ENCODE measurements at regions not wholly inside any gene's neighbourhood (a gene's known extent, or its start where the extent isn't known, plus 50 kb on each side); places are given as distances from the start of the nearest gene placed in this dataset.
A peak's percentile ranks its signal among the peaks of the same experiment; 100 is the strongest.
"Not testable (repeated sequence)": the region's sequence is repeated elsewhere in the genome, so short reads cannot be mapped to it uniquely, and the experiment has no call there.

DNA sequence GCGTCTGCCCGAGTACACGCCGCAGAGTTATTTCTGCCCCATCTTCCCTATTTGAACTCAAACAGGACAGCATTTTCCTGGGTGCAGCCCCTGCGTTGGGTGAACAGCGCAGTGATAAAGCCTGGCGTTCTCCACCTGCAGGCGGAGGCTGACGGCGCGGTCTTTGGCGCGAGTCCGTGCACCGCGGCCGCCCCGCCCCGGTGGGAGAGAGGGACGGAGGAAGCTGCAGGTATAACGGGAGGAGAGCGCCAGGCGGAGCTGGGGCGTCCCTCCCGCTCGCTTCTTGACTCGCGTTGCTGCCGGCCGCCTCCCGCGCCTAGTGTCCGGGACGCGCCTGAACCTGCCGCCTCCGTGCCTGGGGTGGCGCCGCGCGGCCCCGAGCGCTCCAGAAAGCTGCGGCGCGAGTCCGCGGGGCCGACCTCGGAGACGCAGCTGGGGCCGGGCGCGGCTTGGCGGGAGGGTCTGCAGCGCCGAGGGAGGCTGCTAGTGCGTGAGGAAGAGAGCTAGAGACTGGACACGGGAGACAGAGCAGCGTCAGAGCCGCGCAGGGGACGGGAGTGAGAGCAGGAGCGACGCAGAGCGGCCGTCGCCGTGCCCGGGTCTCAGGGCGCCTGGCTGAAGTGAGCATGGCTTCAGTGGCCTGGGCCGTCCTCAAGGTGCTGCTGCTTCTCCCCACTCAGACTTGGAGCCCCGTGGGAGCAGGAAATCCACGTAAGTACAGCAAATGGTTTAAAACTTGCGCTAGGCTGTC is 140.7 kb downstream of the SPATA31A7 start:
- H3K9me3 ChIP-seq; H3K36me3 ChIP-seq (ENCODE audit: low read depth); H3K4me1 ChIP-seq (ENCODE audit: low read depth); intact Hi-C loops (cut with DNase I, micrococcal nuclease); ATAC-seq; H3K4me3 ChIP-seq: not testable (repeated sequence)
- DNase-seq: peak in 2 of 3 donors; percentile 1 to 24

DNA sequence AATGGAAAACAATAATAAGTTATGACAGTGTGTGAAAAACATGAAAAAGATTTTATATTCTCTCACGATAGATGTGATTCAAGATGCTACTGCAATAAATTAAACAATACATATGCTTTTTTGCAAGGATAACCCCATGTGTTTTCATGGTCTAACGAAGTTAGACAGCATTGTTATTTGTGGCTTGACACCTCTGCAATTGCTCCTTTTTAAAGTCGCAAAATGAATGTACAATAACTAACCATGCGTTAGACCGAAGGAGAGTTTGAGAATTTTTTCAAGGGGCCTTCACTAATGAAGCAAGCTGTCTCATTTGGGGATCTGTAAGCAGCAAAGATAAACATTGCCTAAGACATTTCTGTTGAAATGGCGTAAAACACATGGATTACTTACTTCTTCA is 167.1 kb downstream of the SPATA31A7 start:
- intact Hi-C loops (cut with DNase I, micrococcal nuclease); ATAC-seq: not testable (repeated sequence)

DNA sequence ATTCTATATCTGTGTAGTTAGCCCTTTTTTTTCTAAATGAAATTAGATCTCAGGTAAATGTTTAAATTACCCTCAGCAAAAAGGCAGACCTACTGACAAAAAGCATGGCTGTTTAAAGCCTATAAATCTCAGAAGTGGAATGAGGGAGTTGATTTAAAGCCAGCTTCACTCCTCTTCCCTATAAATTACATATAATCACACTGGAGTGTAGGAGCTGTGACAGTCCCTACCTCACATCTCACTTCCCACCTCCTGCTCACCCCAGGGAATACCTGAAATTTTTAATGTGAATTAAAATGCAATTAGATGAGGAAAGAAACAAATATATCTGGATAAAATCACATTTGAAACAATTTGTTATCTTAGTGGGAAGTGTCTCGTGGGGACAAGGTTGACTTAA is 184.6 kb downstream of the SPATA31A7 start:
- intact Hi-C loops (cut with DNase I, micrococcal nuclease); H3K36me3 ChIP-seq (ENCODE audit: low read depth); ATAC-seq: not testable (repeated sequence)

More for the DNA sequence above, 167.1 kb downstream of the SPATA31A7 start:
- not testable (repeated sequence) for H3K9me3 ChIP-seq; DNase-seq; H3K4me1 ChIP-seq (ENCODE audit: low read depth); H3K36me3 ChIP-seq (ENCODE audit: low read depth); H3K4me3 ChIP-seq

GRCh38 chr9:61376159-61376558 is 186.3 kb downstream of the SPATA31A7 start:
- H3K4me3 ChIP-seq; H3K9me3 ChIP-seq; H3K4me1 ChIP-seq (ENCODE audit: low read depth); intact Hi-C loops (cut with DNase I, micrococcal nuclease); DNase-seq; H3K36me3 ChIP-seq (ENCODE audit: low read depth); ATAC-seq: not testable (repeated sequence)

More for the DNA sequence above, 184.6 kb downstream of the SPATA31A7 start:
- not testable (repeated sequence) for H3K4me3 ChIP-seq; DNase-seq; H3K4me1 ChIP-seq (ENCODE audit: low read depth); H3K9me3 ChIP-seq

GRCh38 chr9:61386035-61386815 is 196.4 kb downstream of the SPATA31A7 start:
- ATAC-seq; H3K4me1 ChIP-seq (ENCODE audit: low read depth); H3K36me3 ChIP-seq (ENCODE audit: low read depth); intact Hi-C loops (cut with DNase I, micrococcal nuclease); H3K4me3 ChIP-seq; DNase-seq; H3K9me3 ChIP-seq: not testable (repeated sequence)

- ATAC-seq; H3K4me3 ChIP-seq; intact Hi-C loops (cut with DNase I, micrococcal nuclease); H3K4me1 ChIP-seq (ENCODE audit: low read depth); H3K36me3 ChIP-seq (ENCODE audit: low read depth); H3K9me3 ChIP-seq; DNase-seq: not testable (repeated sequence)
Observed at GRCh38 chr9:61386816-61387102, 196.9 kb downstream of the SPATA31A7 start.

GRCh38 chr9:61402692-61403091 is 212.9 kb downstream of the SPATA31A7 start:
- intact Hi-C loops (cut with DNase I, micrococcal nuclease); H3K9me3 ChIP-seq; H3K36me3 ChIP-seq (ENCODE audit: low read depth); DNase-seq; H3K4me3 ChIP-seq; H3K4me1 ChIP-seq (ENCODE audit: low read depth): not testable (repeated sequence)
- peak; percentile 60 for ATAC-seq

DNA sequence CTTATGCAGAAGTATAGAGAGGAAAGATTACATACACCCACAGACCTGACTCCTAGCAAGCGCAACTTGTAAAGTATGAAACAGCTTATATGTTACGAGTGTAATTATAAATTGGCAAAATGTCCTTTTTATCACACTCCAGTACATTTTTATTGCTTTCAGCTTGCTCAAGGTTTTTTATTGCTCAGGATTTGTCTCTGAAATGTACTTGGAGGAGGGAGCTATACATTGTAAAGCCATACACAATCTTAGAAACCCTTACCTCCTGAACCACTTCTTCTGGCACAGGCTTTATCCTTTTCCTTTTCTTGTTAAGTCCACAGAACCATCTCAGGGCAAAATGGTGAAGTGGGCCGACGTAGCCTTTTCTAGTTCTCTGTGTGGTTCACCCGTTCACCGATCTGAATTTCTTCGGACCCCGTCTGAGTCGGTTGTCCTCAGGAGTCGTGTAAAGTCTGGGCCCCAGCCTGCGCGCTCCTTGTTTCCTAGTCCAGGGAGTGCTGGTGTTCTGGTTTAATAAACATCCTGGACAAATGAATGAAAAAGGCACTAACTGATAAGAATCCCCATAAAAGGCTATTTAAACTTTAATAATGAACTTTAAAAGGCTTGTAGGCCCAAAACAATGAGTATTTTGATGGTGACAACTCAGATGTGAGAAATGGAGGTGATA is 222.2 kb downstream of the SPATA31A7 start:
- ATAC-seq (peak; percentile 79), DNase-seq (peak; percentile 7 to 21 (median 10))
- H3K9me3 ChIP-seq; H3K4me3 ChIP-seq; H3K36me3 ChIP-seq (ENCODE audit: low read depth); intact Hi-C loops (cut with DNase I, micrococcal nuclease); H3K4me1 ChIP-seq (ENCODE audit: low read depth): not testable (repeated sequence)

- H3K4me1 ChIP-seq (ENCODE audit: low read depth); H3K4me3 ChIP-seq; intact Hi-C loops (cut with DNase I, micrococcal nuclease); H3K9me3 ChIP-seq; DNase-seq; H3K36me3 ChIP-seq (ENCODE audit: low read depth); ATAC-seq: not testable (repeated sequence)
Observed at GRCh38 chr9:61412738-61413137, 222.9 kb downstream of the SPATA31A7 start.

DNA sequence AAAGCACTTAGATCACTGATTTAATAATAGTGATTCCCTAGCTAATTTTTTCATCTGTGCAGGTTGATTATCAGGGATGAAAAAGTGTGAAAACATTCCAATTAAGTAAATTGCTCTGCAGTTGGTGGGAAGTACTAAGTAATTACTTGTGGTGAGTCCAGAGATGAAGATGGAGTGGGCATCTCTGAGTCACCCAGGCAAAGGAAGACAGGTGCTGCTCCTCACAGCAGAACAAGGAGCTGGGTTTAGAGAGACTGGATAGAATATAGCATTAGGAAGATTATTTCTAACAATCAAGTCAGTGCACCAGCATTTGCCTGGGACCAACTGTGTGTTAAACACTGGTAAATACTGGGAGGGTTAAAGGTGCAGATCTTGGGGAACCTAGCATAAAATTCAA is 228.3 kb downstream of the SPATA31A7 start:
- intact Hi-C loops (cut with DNase I, micrococcal nuclease); H3K4me3 ChIP-seq; H3K36me3 ChIP-seq (ENCODE audit: low read depth); DNase-seq; ATAC-seq; H3K9me3 ChIP-seq; H3K4me1 ChIP-seq (ENCODE audit: low read depth): not testable (repeated sequence)

DNA sequence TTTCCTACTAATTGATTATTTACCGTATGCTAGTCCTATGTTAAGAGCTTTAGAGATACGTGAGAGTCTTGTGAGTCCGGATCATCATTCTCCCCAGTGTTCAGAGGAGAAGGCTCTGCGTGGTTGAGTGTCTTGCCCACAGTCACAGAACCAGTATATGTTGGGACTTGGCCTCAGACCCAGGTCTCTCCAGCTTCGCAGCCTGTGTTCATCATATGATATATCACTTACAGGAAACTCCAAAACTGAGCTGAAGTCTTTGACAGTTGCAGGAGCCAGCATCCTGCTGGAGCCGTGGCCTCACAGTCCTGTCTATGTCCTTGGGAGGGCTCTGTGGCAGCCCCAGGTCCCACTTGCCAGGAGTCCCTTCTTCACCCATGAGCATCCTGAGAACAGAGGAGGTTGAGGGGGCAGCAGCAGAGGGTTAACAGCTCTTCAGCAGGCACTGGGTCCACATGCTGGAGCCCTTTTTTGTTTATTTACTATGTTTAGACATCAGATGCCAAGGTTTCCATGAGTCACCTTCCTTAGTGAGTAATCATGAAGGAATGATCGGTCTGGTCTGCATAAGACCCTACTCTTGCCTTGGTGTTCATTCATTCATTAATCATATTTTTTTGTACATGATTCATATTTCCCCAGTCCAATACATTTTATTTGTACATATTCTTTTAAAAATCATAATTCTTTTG is 230.6 kb downstream of the SPATA31A7 start:
- H3K4me3 ChIP-seq; H3K4me1 ChIP-seq (ENCODE audit: low read depth); intact Hi-C loops (cut with DNase I, micrococcal nuclease); DNase-seq; H3K9me3 ChIP-seq; ATAC-seq; H3K36me3 ChIP-seq (ENCODE audit: low read depth): not testable (repeated sequence)

- H3K36me3 ChIP-seq (ENCODE audit: low read depth); intact Hi-C loops (cut with DNase I, micrococcal nuclease); ATAC-seq; H3K4me1 ChIP-seq (ENCODE audit: low read depth); H3K4me3 ChIP-seq; DNase-seq; H3K9me3 ChIP-seq: not testable (repeated sequence)
Observed at GRCh38 chr9:61447189-61447588, 257.4 kb downstream of the SPATA31A7 start.

- H3K36me3 ChIP-seq (ENCODE audit: low read depth); ATAC-seq; intact Hi-C loops (cut with DNase I, micrococcal nuclease); H3K9me3 ChIP-seq; DNase-seq; H3K4me3 ChIP-seq; H3K4me1 ChIP-seq (ENCODE audit: low read depth): not testable (repeated sequence)
Observed at GRCh38 chr9:61460860-61461259, 271.0 kb downstream of the SPATA31A7 start.
